DND-41 (cell line): ENCODE measurements at regions not wholly inside any gene's neighbourhood (a gene's known extent, or its start where the extent isn't known, plus 50 kb on each side); places are given as distances from the start of the nearest gene placed in this dataset.

Experiments
- ATAC-seq: fragments of 200-7000 bp; cut with Tn5 transposase; 3 replicates; pipeline ENCODE4 v1.9.1; 2021; ENCODE audit warnings: low read depth; ENCODE audit not compliant: insufficient read depth
- DNase-seq: peaks from one replicate; pipeline ENCODE4 v3.0.0-alpha.2; 2020
- H2AFZ ChIP-seq: 2 replicates; pipeline ENCODE4 v1.6.0; 2012; ENCODE audit warnings: low read depth, low read length
- H3K27ac ChIP-seq: 2 replicates; pipeline ENCODE4 v1.5.1; 2012; ENCODE audit warnings: low read length, inconsistent platforms
- H3K27me3 ChIP-seq: fragments of 200-600 bp; sonication (generic); 2 replicates; pipeline ENCODE4 v1.6.0; 2012; ENCODE audit warnings: low read length, mild to moderate bottlenecking, inconsistent platforms; ENCODE audit not compliant: insufficient read depth, poor library complexity
- H3K36me3 ChIP-seq: 2 replicates; pipeline ENCODE4 v1.5.1; 2012; ENCODE audit warnings: low read length, inconsistent platforms; ENCODE audit not compliant: insufficient read depth
- H3K4me1 ChIP-seq: 2 replicates; pipeline ENCODE4 v1.5.1; 2012; ENCODE audit warnings: mild to moderate bottlenecking, low read length; ENCODE audit not compliant: insufficient read depth
- H3K4me2 ChIP-seq: 2 replicates; pipeline ENCODE4 v1.6.0; 2012; ENCODE audit warnings: mild to moderate bottlenecking, moderate library complexity, low read length, inconsistent platforms; ENCODE audit not compliant: insufficient read depth
- H3K4me3 ChIP-seq, 2 experiments: fragments of 200-600 bp in 1 of 2; shearing (Covaris generic) in 1 of 2; 2 replicates each; pipeline ENCODE4 v1.5.1; 2012 to 2016; ENCODE audit warnings: inconsistent platforms in 2 of 2, low read length in 2 of 2, mild to moderate bottlenecking in 2 of 2, low read depth in 1 of 2, moderate library complexity in 1 of 2
- H3K79me2 ChIP-seq: 2 replicates; pipeline ENCODE4 v1.6.0; 2012; ENCODE audit warnings: low read length, inconsistent platforms; ENCODE audit not compliant: insufficient read depth
- H3K9ac ChIP-seq: 2 replicates; pipeline ENCODE4 v1.6.0; 2012; ENCODE audit warnings: low read depth, mild to moderate bottlenecking, inconsistent platforms, low read length, moderate library complexity
- H3K9me3 ChIP-seq: 2 replicates; pipeline ENCODE4 v1.5.1; 2012; ENCODE audit warnings: low read length, moderate library complexity, mild to moderate bottlenecking, inconsistent platforms; ENCODE audit not compliant: insufficient read depth, severe bottlenecking
- H4K20me1 ChIP-seq: 2 replicates; pipeline ENCODE4 v1.6.0; 2012; ENCODE audit warnings: low read length; ENCODE audit not compliant: insufficient read depth
- EZH2 ChIP-seq: IDR thresholded peaks from 3 replicates; pipeline ENCODE4 v1.6.1; 2012; ENCODE audit warnings: borderline replicate concordance, low read depth, mild to moderate bottlenecking, moderate library complexity, low read length, inconsistent platforms; ENCODE audit not compliant: severe bottlenecking
- TF ChIP-seq, protein P1 (sequence below): IDR thresholded peaks from 2 replicates; pipeline ENCODE4 v1.5.1; 2012; ENCODE audit warnings: borderline replicate concordance, low read length, moderate library complexity, mild to moderate bottlenecking; ENCODE audit not compliant: poor library complexity, severe bottlenecking; ENCODE audit errors: extremely low read depth

DNA sequence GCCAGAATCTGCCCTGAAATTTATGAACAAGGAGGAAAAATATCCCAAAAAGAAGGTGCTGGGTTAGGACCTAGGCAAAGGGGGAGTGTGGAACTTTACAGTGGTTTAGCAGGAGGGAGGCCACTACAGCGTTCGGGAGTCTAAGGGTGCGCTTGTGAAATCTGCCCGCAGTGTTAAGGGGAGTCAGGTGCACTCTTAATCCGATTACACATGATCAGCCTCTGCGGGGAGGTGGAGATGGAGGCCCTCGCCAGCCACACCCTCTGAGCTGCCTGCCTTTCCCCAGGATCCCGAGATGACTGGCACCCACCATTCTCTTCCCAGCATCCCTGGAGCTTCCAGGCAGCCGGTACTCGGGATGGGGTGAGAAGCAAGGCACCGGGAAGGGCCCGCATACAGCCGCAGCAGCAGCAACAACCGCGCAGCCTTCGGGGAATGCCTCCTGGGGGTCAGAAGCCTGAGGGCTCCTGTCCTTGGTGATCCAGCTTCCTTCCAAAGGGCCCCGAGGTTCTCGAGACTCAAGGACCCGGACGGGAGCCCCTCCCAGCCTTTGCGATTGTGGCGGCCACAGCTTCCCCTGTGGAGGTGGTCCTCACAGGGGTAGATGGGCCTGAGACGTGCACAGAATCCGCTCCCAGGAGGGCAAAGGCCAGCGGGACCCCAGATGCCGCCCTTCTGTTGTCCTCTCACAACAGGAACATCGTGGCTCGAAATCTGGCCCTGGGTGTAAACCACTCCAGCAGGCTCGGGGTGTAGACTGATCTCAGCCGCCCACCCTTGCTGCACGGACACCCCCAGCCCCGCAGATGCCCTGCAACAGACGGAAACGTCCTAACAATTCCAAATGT is 57.3 kb upstream of the CST7 start:
- H3K4me2 ChIP-seq = no peak overlapping the region
- no peaks in the 10 kb centered on the region for H3K4me1 ChIP-seq
- no peaks in the 10 kb centered on the region for H3K27me3 ChIP-seq
- no peaks in the 10 kb centered on the region for H3K36me3 ChIP-seq
- no peak for TF ChIP-seq EZH2
- TF ChIP-seq, protein P1, sequence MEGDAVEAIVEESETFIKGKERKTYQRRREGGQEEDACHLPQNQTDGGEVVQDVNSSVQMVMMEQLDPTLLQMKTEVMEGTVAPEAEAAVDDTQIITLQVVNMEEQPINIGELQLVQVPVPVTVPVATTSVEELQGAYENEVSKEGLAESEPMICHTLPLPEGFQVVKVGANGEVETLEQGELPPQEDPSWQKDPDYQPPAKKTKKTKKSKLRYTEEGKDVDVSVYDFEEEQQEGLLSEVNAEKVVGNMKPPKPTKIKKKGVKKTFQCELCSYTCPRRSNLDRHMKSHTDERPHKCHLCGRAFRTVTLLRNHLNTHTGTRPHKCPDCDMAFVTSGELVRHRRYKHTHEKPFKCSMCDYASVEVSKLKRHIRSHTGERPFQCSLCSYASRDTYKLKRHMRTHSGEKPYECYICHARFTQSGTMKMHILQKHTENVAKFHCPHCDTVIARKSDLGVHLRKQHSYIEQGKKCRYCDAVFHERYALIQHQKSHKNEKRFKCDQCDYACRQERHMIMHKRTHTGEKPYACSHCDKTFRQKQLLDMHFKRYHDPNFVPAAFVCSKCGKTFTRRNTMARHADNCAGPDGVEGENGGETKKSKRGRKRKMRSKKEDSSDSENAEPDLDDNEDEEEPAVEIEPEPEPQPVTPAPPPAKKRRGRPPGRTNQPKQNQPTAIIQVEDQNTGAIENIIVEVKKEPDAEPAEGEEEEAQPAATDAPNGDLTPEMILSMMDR = no peak
- H4K20me1 ChIP-seq = no peaks in the 10 kb centered on the region
- no peak overlapping the region for H3K4me3 ChIP-seq
- H3K27ac ChIP-seq = no peak overlapping the region
- no peak for ATAC-seq
- peaks cover 4% of the 10 kb centered on the region for H3K9me3 ChIP-seq
- H3K9ac ChIP-seq = no peak overlapping the region
- no peak overlapping the region for H2AFZ ChIP-seq
- H3K79me2 ChIP-seq = no peaks in the 10 kb centered on the region
- no peak for DNase-seq

DNA sequence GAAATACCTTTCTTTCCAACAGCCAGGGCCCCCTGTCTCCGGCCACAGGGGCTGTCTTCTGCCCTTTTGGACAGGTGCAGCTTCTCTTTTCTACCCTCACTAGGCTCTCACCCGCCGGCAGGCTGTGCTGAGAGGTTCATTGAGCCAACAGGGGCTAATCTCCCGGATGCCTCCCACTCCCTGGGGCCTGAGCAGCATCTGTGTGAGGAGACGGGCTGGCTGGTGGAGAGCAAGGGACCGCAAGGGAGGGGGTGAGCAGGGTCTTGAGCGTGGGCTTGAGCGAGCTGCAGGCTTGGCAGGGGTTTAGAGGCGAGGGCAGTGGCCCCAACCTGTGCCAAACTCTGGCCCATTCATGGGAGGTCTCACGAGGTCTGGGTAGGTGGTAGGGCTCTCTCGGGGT is 56.5 kb upstream of the CST7 start:
- no peak for ATAC-seq
- Histone ChIP-seq H3K36me3 (no peaks in the 10 kb centered on the region), H3K27me3 (no peaks in the 10 kb centered on the region), H3K9me3 (peaks cover 7% of the 10 kb centered on the region), H3K4me3 (no peak overlapping the region), H3K4me1 (no peaks in the 10 kb centered on the region), H3K79me2 (no peaks in the 10 kb centered on the region), H3K9ac (no peak overlapping the region), H3K27ac (no peak overlapping the region), H2AFZ (no peak overlapping the region), H4K20me1 (no peaks in the 10 kb centered on the region), H3K4me2 (no peak overlapping the region)
- DNase-seq = no peak
- TF ChIP-seq, protein P1 = no peak
- no peak for TF ChIP-seq EZH2

DNA sequence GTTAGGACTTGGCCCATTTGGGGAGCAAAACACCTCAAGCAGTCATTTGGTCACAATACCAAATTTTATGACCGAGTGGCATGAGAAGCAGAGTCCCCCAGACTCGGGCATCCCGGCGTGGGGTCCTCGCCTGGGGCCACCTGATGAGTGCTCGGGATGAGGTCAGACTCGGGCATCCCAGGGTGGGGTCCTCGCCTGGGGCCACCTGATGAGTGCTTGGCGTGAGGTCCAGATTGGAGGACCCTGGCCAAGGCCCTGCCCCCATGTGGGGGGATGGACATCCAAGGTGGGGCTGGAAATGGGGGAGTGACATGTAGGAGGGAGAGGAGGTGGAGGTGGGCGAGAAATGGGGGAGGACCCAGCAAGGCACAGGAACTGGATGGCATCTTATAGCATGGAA is 56.1 kb upstream of the CST7 start:
- Histone ChIP-seq H2AFZ (no peak overlapping the region), H3K36me3 (no peaks in the 10 kb centered on the region), H3K9ac (no peak overlapping the region), H3K27me3 (no peaks in the 10 kb centered on the region), H4K20me1 (no peaks in the 10 kb centered on the region), H3K27ac (no peak overlapping the region), H3K4me2 (no peak overlapping the region), H3K79me2 (no peaks in the 10 kb centered on the region), H3K4me3 (no peak overlapping the region), H3K4me1 (no peaks in the 10 kb centered on the region), H3K9me3 (peaks cover 7% of the 10 kb centered on the region)
- ATAC-seq = no peak
- TF ChIP-seq, protein P1 = no peak
- no peak for TF ChIP-seq EZH2
- DNase-seq = no peak

DNA sequence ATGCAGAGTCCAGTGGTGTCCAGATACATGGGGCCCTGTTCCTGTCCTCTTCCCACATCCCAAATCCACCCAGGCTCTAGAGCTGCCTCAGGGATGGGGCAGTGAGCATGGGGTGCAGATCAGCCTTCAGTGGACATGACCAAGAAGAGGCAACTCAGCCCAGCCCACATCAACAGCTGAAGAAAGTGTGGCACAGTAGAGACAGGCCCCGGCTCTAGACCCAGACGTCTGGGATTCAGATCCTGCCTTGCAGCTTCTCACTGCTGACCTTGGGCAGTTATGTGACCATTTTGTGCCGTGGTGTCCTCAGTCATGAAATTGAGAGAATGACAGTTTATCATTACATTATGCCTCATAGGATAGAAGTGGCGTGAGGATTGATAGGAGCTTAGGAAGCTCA is 54.6 kb upstream of the CST7 start:
- Histone ChIP-seq H3K4me2 (no peak overlapping the region), H3K27ac (no peak overlapping the region), H3K27me3 (no peaks in the 10 kb centered on the region), H3K4me3 (no peak overlapping the region), H4K20me1 (no peaks in the 10 kb centered on the region), H3K9ac (no peak overlapping the region), H3K4me1 (no peaks in the 10 kb centered on the region), H3K36me3 (no peaks in the 10 kb centered on the region), H3K79me2 (no peaks in the 10 kb centered on the region), H2AFZ (no peak overlapping the region), H3K9me3 (peaks cover 17% of the 10 kb centered on the region)
- ATAC-seq = no peak
- DNase-seq = no peak
- TF ChIP-seq, protein P1 = no peak
- TF ChIP-seq EZH2 = no peak
